ENCODE measurements at regions not wholly inside any gene's neighbourhood (a gene's known extent, or its start where the extent isn't known, plus 50 kb on each side); places are given as distances from the start of the nearest gene placed in this dataset.

- TF ChIP-seq CTCF (IDR thresholded peaks at IDR 0.05; ENCODE audit: control extremely low read depth in 1 of 3, insufficient read depth in 1 of 3, low read depth in 1 of 3, low read length in 3 of 3): no peak
- TF ChIP-seq YY1 (IDR thresholded peaks at IDR 0.05; ENCODE audit: low read depth, low read length): no peak
Observed at GRCh38 chr6:98747273-98747672, 87.1 kb upstream of the POU3F2 start (continued).
